ENCODE measurements at regions not wholly inside any gene's neighbourhood (a gene's known extent, or its start where the extent isn't known, plus 50 kb on each side); places are given as distances from the start of the nearest gene placed in this dataset.

- TF ChIP-seq POLR2A (IDR thresholded peaks at IDR 0.05) = no peak
- TF ChIP-seq, protein P1, sequence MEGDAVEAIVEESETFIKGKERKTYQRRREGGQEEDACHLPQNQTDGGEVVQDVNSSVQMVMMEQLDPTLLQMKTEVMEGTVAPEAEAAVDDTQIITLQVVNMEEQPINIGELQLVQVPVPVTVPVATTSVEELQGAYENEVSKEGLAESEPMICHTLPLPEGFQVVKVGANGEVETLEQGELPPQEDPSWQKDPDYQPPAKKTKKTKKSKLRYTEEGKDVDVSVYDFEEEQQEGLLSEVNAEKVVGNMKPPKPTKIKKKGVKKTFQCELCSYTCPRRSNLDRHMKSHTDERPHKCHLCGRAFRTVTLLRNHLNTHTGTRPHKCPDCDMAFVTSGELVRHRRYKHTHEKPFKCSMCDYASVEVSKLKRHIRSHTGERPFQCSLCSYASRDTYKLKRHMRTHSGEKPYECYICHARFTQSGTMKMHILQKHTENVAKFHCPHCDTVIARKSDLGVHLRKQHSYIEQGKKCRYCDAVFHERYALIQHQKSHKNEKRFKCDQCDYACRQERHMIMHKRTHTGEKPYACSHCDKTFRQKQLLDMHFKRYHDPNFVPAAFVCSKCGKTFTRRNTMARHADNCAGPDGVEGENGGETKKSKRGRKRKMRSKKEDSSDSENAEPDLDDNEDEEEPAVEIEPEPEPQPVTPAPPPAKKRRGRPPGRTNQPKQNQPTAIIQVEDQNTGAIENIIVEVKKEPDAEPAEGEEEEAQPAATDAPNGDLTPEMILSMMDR (IDR thresholded peaks at IDR 0.05) = no peak
Measured at GRCh38 chr9:73613092-73613701, 461.5 kb downstream of the ANXA1 start.

Data from testis (tissue), 2 donors.